Esophagus squamous epithelium (tissue), 4 donors: ENCODE measurements at regions not wholly inside any gene's neighbourhood (a gene's known extent, or its start where the extent isn't known, plus 50 kb on each side); places are given as distances from the start of the nearest gene placed in this dataset.

Experiments
- POLR2A ChIP-seq, 4 donors: fragments of 450-650 bp; IDR thresholded peaks; one replicate each; pipeline ENCODE4 v1.6.1; 2017; ENCODE audit warnings: antibody characterized with exemption in 4 of 4, mild to moderate bottlenecking in 4 of 4, moderate library complexity in 3 of 4
- TF ChIP-seq, protein P1 (sequence below), 6 experiments: fragments of 450-650 bp in 4 of 6; fragments of 200-600 bp in 2 of 6; sonication (generic) in 2 of 6; IDR thresholded peaks; one replicate each; pipeline ENCODE4 v1.5.1; 2016 to 2019; ENCODE audit warnings: antibody characterized with exemption in 6 of 6, mild to moderate bottlenecking in 4 of 6, moderate library complexity in 4 of 6

DNA sequence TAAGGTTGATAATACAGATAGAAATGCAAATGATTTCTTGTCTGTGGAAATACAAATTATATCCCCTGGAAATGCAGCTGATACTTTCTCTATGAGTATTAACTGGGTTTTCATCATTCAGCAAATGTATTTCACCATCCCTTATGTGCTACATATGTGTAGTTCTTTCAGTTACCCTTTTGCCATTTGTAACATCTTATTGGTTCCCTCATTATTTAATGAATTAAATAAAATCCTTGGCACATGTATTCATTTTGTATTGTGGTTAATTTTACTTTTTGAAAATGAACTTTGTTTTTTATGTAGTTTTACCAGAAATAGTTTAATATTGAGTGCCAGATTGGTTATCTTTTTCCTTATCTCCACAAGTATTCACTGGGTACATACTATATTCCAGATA is 89.9 kb upstream of the DEPDC1 start:
- TF ChIP-seq, protein P1, sequence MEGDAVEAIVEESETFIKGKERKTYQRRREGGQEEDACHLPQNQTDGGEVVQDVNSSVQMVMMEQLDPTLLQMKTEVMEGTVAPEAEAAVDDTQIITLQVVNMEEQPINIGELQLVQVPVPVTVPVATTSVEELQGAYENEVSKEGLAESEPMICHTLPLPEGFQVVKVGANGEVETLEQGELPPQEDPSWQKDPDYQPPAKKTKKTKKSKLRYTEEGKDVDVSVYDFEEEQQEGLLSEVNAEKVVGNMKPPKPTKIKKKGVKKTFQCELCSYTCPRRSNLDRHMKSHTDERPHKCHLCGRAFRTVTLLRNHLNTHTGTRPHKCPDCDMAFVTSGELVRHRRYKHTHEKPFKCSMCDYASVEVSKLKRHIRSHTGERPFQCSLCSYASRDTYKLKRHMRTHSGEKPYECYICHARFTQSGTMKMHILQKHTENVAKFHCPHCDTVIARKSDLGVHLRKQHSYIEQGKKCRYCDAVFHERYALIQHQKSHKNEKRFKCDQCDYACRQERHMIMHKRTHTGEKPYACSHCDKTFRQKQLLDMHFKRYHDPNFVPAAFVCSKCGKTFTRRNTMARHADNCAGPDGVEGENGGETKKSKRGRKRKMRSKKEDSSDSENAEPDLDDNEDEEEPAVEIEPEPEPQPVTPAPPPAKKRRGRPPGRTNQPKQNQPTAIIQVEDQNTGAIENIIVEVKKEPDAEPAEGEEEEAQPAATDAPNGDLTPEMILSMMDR (IDR thresholded peaks at IDR 0.05) = no peak
- TF ChIP-seq POLR2A (IDR thresholded peaks at IDR 0.05) = no peak
